ENCODE measurements at regions not wholly inside any gene's neighbourhood (a gene's known extent, or its start where the extent isn't known, plus 50 kb on each side); places are given as distances from the start of the nearest gene placed in this dataset.
"Not testable (repeated sequence)": the region's sequence is repeated elsewhere in the genome, so short reads cannot be mapped to it uniquely, and the experiment has no call there.

DNA sequence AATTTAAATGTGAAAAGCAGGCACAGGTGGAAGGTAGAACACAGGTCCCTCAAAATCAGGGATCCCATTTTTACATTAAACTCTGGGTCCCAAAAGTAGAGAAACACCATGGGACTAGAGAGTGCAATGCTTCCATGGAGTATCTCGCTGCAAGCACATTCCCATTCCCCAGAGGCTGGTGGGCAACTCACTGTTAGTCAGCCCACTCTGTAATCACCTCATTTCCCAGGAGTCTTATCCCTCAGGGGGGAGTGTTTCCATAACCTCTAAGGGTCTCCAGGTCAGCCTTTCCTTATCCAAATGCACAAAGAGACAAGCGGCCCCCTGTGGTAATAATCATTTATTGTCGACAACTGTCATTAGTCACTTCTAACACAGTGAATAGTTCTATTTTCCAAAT is 490.1 kb upstream of the LRRC7 start:
- no peak for DNase-seq (ENCODE audit: low read depth)

DNA sequence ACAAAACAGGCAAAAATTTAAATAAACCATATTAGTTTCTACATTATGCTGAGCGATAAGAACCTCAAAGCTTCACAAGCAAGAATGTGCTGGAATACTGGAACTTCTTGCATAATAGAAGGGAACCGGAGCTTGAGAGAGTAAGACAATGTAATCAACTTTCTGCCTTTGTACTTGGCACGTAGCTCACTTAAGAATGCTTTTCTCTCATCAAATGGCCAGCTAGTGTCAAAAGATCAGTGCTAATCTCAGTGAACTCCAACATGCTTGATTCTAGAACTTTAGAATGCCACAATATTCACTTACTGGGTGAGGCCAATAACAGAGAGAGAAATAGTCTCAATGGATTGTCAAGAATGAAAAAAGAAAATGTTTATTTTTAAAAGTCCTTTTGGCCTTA is 486.1 kb upstream of the LRRC7 start:
- no peak for DNase-seq (ENCODE audit: low read depth)

DNA sequence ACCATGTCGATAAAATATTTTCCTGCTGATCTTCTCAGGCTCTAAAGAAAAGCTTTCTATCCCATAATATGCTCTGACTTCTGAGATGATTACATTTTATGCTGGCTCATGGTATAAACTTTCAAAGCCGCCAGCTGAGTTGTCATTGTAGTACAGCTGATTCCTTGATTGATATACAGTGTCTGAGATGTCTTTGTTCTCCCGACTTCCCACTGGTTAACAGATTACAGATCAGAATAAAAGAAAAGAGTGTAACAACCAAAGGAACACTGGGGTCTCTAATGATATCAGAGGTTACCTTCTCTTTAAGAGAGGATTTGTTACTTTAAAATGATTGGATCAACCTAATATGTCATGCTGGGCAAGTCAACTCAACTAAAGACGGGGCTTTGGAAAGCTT is 485.4 kb upstream of the LRRC7 start:
- no peak for DNase-seq (ENCODE audit: low read depth)

DNA sequence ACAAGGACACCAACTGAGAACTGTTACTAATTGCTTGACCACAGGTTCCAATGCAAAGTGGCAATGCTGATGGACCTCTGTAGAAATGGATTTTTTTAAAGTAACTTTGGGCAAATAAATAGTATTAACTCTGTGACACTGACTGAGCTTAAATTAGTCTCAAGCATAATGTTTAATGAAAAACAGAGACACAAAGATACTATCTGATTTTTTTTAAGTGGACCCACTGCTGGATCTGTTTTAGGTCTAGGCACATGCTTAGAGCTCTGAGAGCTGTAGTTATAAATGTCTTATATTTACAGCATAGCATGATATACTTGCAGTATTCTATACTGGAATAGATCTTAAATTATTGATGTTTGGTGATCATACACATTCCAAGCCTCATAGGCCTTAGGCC is 481.6 kb upstream of the LRRC7 start:
- no peak for DNase-seq (ENCODE audit: low read depth)

GRCh38 chr1:69088571-69088970 is 479.2 kb upstream of the LRRC7 start:
- no peak for DNase-seq (ENCODE audit: low read depth)

DNA sequence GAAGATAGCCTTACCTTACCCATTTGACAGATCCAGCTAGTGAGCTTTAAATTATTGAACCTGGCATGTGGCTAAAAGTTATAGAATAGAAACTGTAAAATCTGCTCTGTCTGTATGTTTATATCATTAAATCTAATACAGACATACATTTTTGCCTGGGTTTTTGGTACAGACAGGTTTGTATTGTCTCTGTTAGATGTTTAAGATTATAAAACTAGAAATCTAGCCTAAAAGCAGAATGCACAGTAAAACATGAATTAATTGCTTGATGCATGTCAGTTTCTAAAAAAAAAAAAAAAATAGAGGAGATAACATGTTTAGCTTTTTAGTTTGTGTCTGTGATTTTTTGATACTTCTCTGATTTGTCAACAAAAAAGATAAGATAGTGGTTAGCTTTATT is 477.6 kb upstream of the LRRC7 start:
- no peak for DNase-seq (ENCODE audit: low read depth)

GRCh38 chr1:69090752-69091151 is 477.0 kb upstream of the LRRC7 start:
- no peak for DNase-seq (ENCODE audit: low read depth)

GRCh38 chr1:69102058-69102457 is 465.7 kb upstream of the LRRC7 start:
- not testable (repeated sequence) for DNase-seq (ENCODE audit: low read depth)

GRCh38 chr1:69103213-69103612 is 464.5 kb upstream of the LRRC7 start:
- DNase-seq (ENCODE audit: low read depth) = no peak

DNA sequence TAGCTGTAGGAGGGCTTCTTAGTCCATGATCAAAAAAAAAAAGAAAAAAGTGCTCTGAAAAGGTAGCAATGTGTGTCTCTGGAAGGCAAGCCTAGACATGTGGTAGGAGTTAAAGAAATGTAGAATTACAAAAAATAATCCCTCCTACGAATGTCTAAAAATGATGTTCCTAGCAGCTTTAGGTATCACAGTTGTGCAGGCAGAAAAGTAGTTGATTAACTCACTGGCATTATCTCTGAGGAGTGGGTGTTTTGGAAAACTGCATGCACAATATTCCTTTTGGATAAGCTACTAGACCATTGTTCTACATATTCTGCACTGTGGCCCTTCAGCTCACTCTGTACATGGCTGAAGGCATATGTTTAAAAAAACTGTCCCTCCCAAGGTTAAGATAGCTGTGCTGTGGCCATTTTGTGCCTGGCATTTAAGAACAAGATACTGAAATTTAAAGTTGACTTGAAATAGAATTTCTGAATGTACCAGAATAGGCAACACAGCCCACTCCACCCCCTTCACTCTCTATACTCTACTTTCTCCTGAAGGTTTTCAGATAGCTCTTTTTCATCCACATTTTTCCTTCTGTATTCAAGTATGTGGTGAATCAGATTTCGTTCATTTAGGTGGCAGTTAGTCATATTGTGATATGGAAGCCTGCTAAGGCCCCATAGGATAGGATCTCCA is 463.9 kb upstream of the LRRC7 start:
- no peak for DNase-seq (ENCODE audit: low read depth)

DNA sequence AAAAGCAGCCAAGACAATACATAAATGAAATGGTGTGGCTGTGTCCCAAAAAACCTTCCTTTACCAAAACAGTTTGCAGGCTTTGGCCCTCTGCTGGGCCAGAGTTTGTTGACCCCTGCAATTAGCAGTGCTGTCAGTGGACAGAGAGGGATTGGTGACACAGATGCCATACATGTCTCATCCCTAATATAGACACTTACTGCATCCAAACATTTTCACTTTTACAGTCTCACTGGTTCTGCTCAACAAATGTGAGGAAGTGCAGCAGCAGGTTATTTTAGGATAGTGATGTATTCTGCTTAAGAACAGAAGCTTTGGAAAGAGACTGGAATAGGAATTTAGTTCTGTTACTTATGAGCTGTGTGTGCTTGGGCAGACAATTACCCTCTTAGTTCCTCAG is 462.8 kb upstream of the LRRC7 start:
- no peak for DNase-seq (ENCODE audit: low read depth)

GRCh38 chr1:69109277-69109676 is 458.4 kb upstream of the LRRC7 start:
- no peak for DNase-seq (ENCODE audit: low read depth)

GRCh38 chr1:69110851-69111250 is 456.9 kb upstream of the LRRC7 start:
- DNase-seq (ENCODE audit: low read depth) = no peak

- not testable (repeated sequence) for DNase-seq (ENCODE audit: low read depth)
These were observed 447.5 kb upstream of the LRRC7 start for GRCh38 chr1:69120126-69120741.

GRCh38 chr1:69120817-69121216 is 446.9 kb upstream of the LRRC7 start:
- no peak for DNase-seq (ENCODE audit: low read depth)

GRCh38 chr1:69121723-69122122 is 446.0 kb upstream of the LRRC7 start:
- no peak for DNase-seq (ENCODE audit: low read depth)

DNA sequence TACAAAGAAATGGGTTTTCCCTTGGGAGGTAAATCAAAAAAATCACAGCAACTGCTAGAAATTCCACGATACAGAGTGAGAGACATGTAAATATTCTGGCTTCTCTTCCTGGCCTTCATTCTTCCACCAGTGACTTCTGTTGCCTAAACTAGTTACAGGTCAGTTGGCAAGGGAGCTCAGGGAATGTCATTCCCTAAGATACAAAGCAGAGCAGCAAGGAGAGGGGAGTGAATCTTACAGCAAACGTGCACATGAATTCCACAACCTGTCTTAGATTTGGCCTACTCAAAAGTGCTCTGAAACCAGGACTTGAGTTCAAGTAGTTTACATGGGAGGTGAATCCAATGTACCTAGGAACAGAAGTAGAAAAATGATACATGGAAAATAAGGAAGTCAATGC is 445.3 kb upstream of the LRRC7 start:
- no peak for DNase-seq (ENCODE audit: low read depth)

- no peak for DNase-seq (ENCODE audit: low read depth)
These were observed 444.2 kb upstream of the LRRC7 start for GRCh38 chr1:69123486-69123885.

- DNase-seq (ENCODE audit: low read depth) = no peak
These were observed 440.9 kb upstream of the LRRC7 start for GRCh38 chr1:69126796-69127195.

- DNase-seq (ENCODE audit: low read depth) = no peak
These were observed 439.5 kb upstream of the LRRC7 start for GRCh38 chr1:69128204-69128603.

- DNase-seq (ENCODE audit: low read depth) = no peak
These were observed 438.2 kb upstream of the LRRC7 start for GRCh38 chr1:69129538-69129937.

- no peak for DNase-seq (ENCODE audit: low read depth)
These were observed 429.6 kb upstream of the LRRC7 start for GRCh38 chr1:69138172-69138571.

GRCh38 chr1:69139007-69139406 is 428.7 kb upstream of the LRRC7 start:
- DNase-seq (ENCODE audit: low read depth) = no peak

DNA sequence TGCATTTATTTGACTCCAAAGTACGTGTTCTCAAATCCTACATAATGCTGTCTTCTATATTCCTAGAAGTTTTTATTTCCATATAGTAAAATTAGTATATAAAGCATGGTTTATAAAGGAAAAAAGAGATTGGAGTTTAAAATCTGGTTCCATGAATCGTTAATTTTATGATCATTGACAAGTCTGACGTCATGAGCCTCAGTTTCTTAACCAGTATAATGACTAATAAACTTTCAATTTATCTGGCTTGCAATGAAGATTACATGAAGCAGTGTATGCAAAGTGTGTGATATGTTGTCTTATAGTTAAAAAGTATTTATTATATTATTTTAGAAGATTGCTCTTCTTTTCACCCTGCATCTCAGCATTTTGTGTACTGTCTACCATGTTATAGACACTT is 421.4 kb upstream of the LRRC7 start:
- DNase-seq (ENCODE audit: low read depth) = no peak
